ENCODE measurements at regions not wholly inside any gene's neighbourhood (a gene's known extent, or its start where the extent isn't known, plus 50 kb on each side); places are given as distances from the start of the nearest gene placed in this dataset.

GRCh38 chr5:159741829-159742322 lies 174.4 kb upstream of the ADRA1B start:
- no peak for FAIRE-seq

DNA sequence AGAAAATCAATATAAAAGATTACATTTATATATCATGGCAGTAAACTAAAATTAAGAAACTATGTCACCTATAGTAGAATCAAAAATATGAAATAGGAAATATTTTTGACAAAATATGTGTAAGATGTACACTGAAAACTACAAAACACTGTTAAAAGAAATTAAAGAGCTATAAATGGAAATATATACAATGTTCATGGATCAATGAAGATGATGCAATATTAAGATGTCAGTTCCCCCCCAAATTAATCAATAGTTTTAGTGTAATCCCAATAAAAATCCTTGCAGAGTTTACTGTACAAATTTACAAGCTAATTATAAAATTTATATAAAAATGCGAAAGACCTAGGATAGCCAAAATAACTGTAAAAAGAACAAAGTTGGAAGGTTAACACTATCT lies 173.0 kb upstream of the ADRA1B start:
- FAIRE-seq (no peak), DNase-seq (ENCODE audit: low spot score) (no peak)

More at GRCh38 chr5:159741829-159742322, 174.4 kb upstream of the ADRA1B start:
- no peak for DNase-seq (ENCODE audit: low spot score)

- DNase-seq (ENCODE audit: low spot score): no peak
- FAIRE-seq: no peak
These were observed 169.6 kb upstream of the ADRA1B start for GRCh38 chr5:159746707-159747106.

DNA sequence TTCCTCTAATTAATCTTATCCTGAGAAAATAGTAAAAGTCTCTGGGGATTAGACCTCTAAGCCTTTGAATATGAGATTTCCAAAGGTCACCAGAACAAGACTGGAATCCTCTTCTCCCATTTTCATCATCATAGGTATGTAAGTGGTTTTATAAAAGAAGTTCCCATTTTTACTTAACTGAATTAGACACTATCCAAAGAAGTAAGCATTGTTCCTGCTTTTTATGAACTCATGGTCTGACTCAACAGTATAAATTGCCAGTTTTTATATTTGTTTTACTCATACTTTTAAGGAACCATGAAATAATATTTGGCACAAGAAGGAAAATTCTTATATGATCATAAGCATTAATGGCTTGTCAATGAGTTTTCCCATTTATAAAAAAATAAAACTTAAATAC lies 167.1 kb upstream of the ADRA1B start:
- FAIRE-seq (no peak), DNase-seq (ENCODE audit: low spot score) (no peak)

DNA sequence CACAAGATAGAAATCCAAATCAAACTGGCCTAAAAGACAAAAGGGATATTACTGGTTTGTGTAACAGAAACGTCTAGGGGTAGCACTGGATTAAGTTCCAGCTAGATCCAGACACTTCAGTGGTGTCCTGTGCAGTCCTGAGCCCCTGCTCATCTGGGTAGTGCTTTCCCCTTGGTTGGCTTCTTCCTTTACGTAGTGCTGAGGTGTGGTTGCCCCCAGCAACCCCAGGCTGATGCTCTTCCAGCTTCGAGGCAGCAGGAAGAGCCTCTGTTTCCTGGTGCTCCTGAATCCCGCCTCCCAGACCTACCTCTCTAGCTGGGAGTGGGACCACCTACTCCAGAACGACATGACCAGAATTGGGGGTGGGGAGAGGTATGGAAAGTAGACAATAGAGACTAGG lies 166.1 kb upstream of the ADRA1B start:
- DNase-seq (ENCODE audit: low spot score): no peak
- FAIRE-seq: no peak

DNA sequence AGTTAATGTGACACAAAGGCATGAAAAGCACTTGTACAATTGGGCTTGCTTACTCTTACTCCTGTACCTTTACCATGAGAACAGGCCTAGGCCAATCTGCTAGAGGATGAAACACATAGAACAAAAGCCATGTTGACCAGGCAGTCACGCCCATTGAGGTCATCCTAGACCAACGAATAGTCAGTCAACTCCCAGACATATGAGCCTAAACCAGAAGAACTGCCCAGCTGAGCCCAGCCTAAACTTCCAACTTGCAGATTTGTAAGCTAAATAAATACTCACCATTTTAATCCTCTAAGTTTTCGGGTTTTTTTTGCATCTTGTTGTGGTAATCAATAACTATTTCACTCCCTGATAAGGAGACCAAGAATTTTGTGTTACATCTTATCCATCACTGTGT lies 164.8 kb upstream of the ADRA1B start:
- DNase-seq (ENCODE audit: low spot score) (no peak), FAIRE-seq (no peak)

DNA sequence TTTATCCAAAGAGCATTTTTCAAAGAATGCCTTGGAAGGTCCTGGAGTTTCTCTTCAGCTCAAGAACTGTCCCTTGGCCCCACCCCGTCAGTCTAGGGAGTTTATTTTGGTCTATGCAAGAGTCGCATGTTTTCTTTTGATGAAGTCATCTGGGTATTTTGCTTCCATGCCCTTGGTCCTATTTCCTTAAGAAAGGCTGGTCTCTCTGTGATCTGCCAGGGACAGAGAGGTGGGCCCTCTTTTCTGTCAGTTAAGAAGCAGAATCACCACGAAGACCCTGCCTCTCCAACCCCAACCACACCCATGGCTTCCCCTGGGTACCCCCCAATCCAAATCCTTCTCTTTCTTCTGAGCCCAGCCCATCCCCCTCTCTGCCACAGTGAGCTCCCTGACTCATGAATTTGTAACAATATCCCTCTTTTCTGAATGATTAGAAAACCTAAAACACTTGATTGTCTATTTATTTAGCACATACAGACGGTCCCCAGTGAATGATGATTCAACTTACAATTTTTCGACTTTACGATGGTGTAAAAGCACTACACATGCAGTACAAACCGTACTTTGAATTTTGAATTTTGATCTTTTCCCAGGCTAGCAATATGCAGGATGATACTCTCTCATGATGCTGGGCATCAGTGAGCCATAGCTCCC lies 163.5 kb upstream of the ADRA1B start:
- FAIRE-seq (no peak), DNase-seq (ENCODE audit: low spot score) (no peak)

DNA sequence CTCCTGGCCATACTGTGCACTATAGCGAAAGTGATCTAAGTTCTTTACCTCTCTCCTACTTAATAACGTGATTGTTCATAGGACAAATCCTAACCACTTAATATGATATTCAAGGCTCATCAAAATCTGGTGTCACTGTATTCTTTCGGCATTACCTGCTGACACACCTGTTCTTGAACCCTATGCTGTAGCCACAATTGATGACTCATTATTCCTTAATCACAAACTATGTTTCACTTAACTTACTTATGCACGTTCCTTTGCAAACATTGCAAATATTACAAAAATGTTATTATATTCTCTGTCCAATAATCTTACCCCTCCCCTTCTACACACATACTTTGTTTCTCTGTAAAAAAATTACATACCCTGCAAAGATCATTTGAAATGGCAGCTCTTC lies 158.1 kb upstream of the ADRA1B start:
- DNase-seq (ENCODE audit: low spot score): no peak
- FAIRE-seq: no peak

DNA sequence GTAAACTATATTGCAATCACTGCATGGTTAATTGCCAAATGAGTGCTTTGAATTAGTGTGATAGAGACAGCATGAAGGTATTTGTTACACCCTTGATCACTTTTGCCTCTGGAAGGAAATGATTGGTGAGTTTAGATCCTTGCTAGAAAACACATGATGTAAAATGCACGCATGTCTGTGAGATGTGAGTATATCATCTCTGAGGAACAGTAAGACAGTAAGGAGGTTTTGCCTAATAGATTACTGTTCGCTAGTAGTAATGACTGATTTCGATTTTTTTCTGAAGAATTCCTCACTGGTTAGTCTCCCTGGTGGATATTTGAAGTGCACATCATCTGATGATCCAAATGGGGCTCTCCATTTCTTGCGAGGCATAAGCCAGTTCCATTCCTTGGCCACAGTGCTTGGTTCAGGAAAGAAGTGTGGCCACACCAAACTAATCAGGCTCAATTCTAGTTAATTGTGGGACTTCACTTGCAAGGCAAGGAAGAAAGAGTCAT lies 156.4 kb upstream of the ADRA1B start:
- FAIRE-seq (no peak), DNase-seq (ENCODE audit: low spot score) (no peak)

- no peak for FAIRE-seq
- no peak for DNase-seq (ENCODE audit: low spot score)
These were observed 153.4 kb upstream of the ADRA1B start for GRCh38 chr5:159762921-159763320.

GRCh38 chr5:159763562-159763961 lies 152.7 kb upstream of the ADRA1B start:
- no peak for FAIRE-seq
- DNase-seq (ENCODE audit: low spot score): no peak

- FAIRE-seq: no peak
- DNase-seq (ENCODE audit: low spot score): peak; percentile 57
These were observed 151.8 kb upstream of the ADRA1B start for GRCh38 chr5:159764283-159765134.

- DNase-seq (ENCODE audit: low spot score): no peak
- FAIRE-seq: no peak
These were observed 151.2 kb upstream of the ADRA1B start for GRCh38 chr5:159765135-159765433.

GRCh38 chr5:159765760-159766517 lies 150.3 kb upstream of the ADRA1B start:
- no peak for FAIRE-seq
- DNase-seq (ENCODE audit: low spot score): no peak

- DNase-seq (ENCODE audit: low spot score): no peak
These were observed 148.0 kb upstream of the ADRA1B start for GRCh38 chr5:159768243-159768642.

GRCh38 chr5:159772698-159773061 lies 143.6 kb upstream of the ADRA1B start:
- DNase-seq (ENCODE audit: low spot score): no peak
- FAIRE-seq: no peak

More at GRCh38 chr5:159768243-159768642, 148.0 kb upstream of the ADRA1B start:
- no peak for FAIRE-seq

DNA sequence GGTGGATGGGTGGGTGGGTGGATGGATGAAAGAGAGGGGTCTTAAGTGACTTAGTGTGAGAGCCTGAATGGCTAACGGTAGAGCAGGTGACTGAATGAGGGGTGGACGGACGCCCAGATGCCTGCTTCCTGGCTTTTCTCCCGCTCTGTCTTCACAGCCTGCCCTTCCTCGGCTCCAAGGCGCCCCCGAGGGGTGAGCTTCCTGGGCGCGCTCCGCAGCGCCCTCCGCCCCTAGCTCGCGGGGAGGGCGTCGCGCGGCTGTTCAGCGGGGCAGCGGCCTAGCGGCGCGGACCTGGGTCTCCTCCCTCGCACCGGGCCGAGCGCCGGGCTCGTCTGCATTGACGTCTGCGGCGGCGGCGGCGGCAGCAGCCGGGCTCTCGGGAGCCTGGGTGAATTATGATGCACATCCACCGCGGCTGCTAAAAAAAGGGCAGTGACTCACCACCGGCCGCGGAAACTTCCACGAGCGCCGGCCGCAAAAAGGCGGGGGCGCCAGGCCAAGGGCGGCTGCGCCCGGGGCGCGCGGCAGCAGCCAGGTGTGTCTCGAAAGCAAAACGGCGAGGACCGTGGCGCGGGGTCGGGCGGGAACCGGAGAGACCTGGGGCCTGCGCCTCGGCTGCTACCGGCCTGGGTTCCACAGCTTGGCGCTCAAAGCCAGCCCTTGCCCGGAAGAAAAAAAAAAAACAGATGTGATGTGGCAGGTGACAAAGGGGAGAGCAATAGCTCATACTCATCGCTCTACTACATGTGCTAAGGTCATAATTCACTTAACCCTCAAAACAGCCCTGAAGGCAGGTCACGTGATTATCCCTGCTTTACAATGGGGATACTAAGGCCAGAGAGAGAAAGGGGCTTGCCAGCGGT lies 143.0 kb upstream of the ADRA1B start:
- peak; percentile 90 for DNase-seq (ENCODE audit: low spot score)
- peak; percentile 27 for FAIRE-seq

GRCh38 chr5:159774476-159775031 lies 141.7 kb upstream of the ADRA1B start:
- FAIRE-seq: no peak

GRCh38 chr5:159775890-159776289 lies 140.4 kb upstream of the ADRA1B start:
- FAIRE-seq: no peak
- no peak for DNase-seq (ENCODE audit: low spot score)

More at GRCh38 chr5:159774476-159775031, 141.7 kb upstream of the ADRA1B start:
- DNase-seq (ENCODE audit: low spot score): no peak

GRCh38 chr5:159777049-159777660 lies 139.1 kb upstream of the ADRA1B start:
- no peak for DNase-seq (ENCODE audit: low spot score)
- FAIRE-seq: no peak

All from urothelium cell line (cell line).